H9 (cell line): ENCODE measurements at regions not wholly inside any gene's neighbourhood (a gene's known extent, or its start where the extent isn't known, plus 50 kb on each side); places are given as distances from the start of the nearest gene placed in this dataset.

ENCODE experiments used
- DNase-seq: peaks from one replicate; pipeline ENCODE4 v3.0.0-alpha.2; 2017
- H2AFZ ChIP-seq: one replicate; pipeline ENCODE4 v1.6.1; 2013; ENCODE audit warnings: mild to moderate bottlenecking, low read length, control low read depth, moderate library complexity
- H2AK5ac ChIP-seq: 2 replicates; pipeline ENCODE4 v1.6.1; 2013; ENCODE audit warnings: low read length, control low read depth, mixed read lengths; ENCODE audit not compliant: insufficient read length
- H2BK120ac ChIP-seq: one replicate; pipeline ENCODE4 v1.6.1; 2013; ENCODE audit warnings: low read depth, mild to moderate bottlenecking, low read length, control low read depth, inconsistent platforms; ENCODE audit not compliant: poor library complexity, severe bottlenecking
- H2BK12ac ChIP-seq: 2 replicates; pipeline ENCODE4 v1.6.1; 2013; ENCODE audit warnings: low read length, control low read depth, mixed read lengths, low read depth; ENCODE audit not compliant: insufficient read length
- H2BK15ac ChIP-seq: 2 replicates; pipeline ENCODE4 v1.6.1; 2013; ENCODE audit warnings: low read depth, low read length, control low read depth
- H2BK20ac ChIP-seq: one replicate; pipeline ENCODE4 v1.6.1; 2013; ENCODE audit warnings: low read depth, mild to moderate bottlenecking, low read length, control low read depth, inconsistent platforms; ENCODE audit not compliant: poor library complexity, severe bottlenecking
- H2BK5ac ChIP-seq: 2 replicates; pipeline ENCODE4 v1.6.1; 2013; ENCODE audit warnings: low read length, control low read depth, mixed read lengths; ENCODE audit not compliant: insufficient read length
- H3K14ac ChIP-seq: 2 replicates; pipeline ENCODE4 v1.6.1; 2013; ENCODE audit warnings: low read length, control low read depth; ENCODE audit not compliant: insufficient read depth
- H3K18ac ChIP-seq: 2 replicates; pipeline ENCODE4 v1.6.1; 2013; ENCODE audit warnings: low read depth, mild to moderate bottlenecking, mixed read lengths, low read length, control low read depth; ENCODE audit not compliant: insufficient read length
- H3K23ac ChIP-seq: 2 replicates; pipeline ENCODE4 v1.6.1; 2013; ENCODE audit warnings: low read length, control low read depth, mixed read lengths, low read depth; ENCODE audit not compliant: insufficient read length
- H3K23me2 ChIP-seq: 2 replicates; pipeline ENCODE4 v1.6.1; 2013; ENCODE audit warnings: low read depth, mild to moderate bottlenecking, mixed read lengths, low read length, control low read depth; ENCODE audit not compliant: insufficient read length, poor library complexity, severe bottlenecking
- H3K27ac ChIP-seq: 2 replicates; pipeline ENCODE4 v1.5.1; 2013; ENCODE audit warnings: low read length, control low read depth, mixed read lengths, low read depth; ENCODE audit not compliant: insufficient read length
- H3K27me3 ChIP-seq: 2 replicates; pipeline ENCODE4 v1.6.1; 2013; ENCODE audit warnings: low read length, control low read depth, inconsistent platforms; ENCODE audit not compliant: insufficient read depth
- H3K4ac ChIP-seq: 2 replicates; pipeline ENCODE4 v1.6.1; 2013; ENCODE audit warnings: low read depth, mild to moderate bottlenecking, control low read depth, inconsistent platforms, low read length, moderate library complexity
- H3K4me1 ChIP-seq: 2 replicates; pipeline ENCODE4 v1.6.1; 2013; ENCODE audit warnings: low read length, control low read depth, inconsistent platforms; ENCODE audit not compliant: insufficient read depth
- H3K4me2 ChIP-seq: 2 replicates; pipeline ENCODE4 v1.6.1; 2013; ENCODE audit warnings: low read length, control low read depth, mixed read lengths; ENCODE audit not compliant: insufficient read length, insufficient read depth
- H3K56ac ChIP-seq: 2 replicates; pipeline ENCODE4 v1.6.1; 2013; ENCODE audit warnings: low read depth, mild to moderate bottlenecking, mixed read lengths, low read length, control low read depth; ENCODE audit not compliant: insufficient read length
- H3K79me1 ChIP-seq: 2 replicates; pipeline ENCODE4 v1.6.1; 2013; ENCODE audit warnings: low read depth, mild to moderate bottlenecking, moderate library complexity, low read length, control low read depth, inconsistent platforms; ENCODE audit not compliant: insufficient read depth, poor library complexity, severe bottlenecking
- H3K79me2 ChIP-seq: 2 replicates; pipeline ENCODE4 v1.6.1; 2013; ENCODE audit warnings: low read length, control low read depth, inconsistent platforms; ENCODE audit not compliant: insufficient read depth
- H3K9ac ChIP-seq: 2 replicates; pipeline ENCODE4 v1.6.1; 2013; ENCODE audit warnings: low read length, control low read depth, mixed read lengths; ENCODE audit not compliant: insufficient read length; ENCODE audit errors: extremely low read depth
- H3K9me3 ChIP-seq: one replicate; pipeline ENCODE4 v1.6.1; 2013; ENCODE audit warnings: low read depth, low read length, inconsistent platforms; ENCODE audit not compliant: control insufficient read depth
- H3T11ph ChIP-seq: one replicate; pipeline ENCODE4 v1.6.1; 2013; ENCODE audit warnings: mild to moderate bottlenecking, low read length, control low read depth, inconsistent platforms
- H4K20me1 ChIP-seq: one replicate; pipeline ENCODE4 v1.6.1; 2013; ENCODE audit not compliant: control insufficient read depth, insufficient read length, insufficient read depth
- H4K5ac ChIP-seq: 2 replicates; pipeline ENCODE4 v1.6.1; 2013; ENCODE audit warnings: low read depth, mild to moderate bottlenecking, mixed read lengths, low read length, control low read depth; ENCODE audit not compliant: insufficient read length
- H4K8ac ChIP-seq: replicated peaks from 2 replicates; pipeline ENCODE4 v1.6.1; 2013; ENCODE audit warnings: low read length, control low read depth, mixed read lengths, low read depth; ENCODE audit not compliant: insufficient read length
- H4K91ac ChIP-seq: 2 replicates; pipeline ENCODE4 v1.6.1; 2013; ENCODE audit warnings: low read depth, mild to moderate bottlenecking, moderate library complexity, mixed read lengths, low read length, control low read depth; ENCODE audit not compliant: insufficient read length
- H3K27ac Mint-ChIP-seq, 3 experiments: 2 replicates in 2 of 3; 3 replicates in 1 of 3; pipeline ENCODE4 v1.8.0; 2020 to 2021; ENCODE audit warnings: mixed read lengths in 3 of 3, mild to moderate bottlenecking in 1 of 3, moderate library complexity in 1 of 3
- H3K27me3 Mint-ChIP-seq: 2 replicates; pipeline ENCODE4 v1.8.0; 2021; ENCODE audit warnings: low read depth, mild to moderate bottlenecking, moderate library complexity, mixed read lengths
- H3K36me3 Mint-ChIP-seq, 3 experiments: 2 replicates in 2 of 3; 3 replicates in 1 of 3; pipeline ENCODE4 v1.8.0; 2020 to 2021; ENCODE audit warnings: low read depth in 3 of 3, mixed read lengths in 3 of 3; ENCODE audit not compliant: insufficient read depth in 1 of 3
- H3K4me1 Mint-ChIP-seq, 2 experiments: 2 replicates each; pipeline ENCODE4 v1.8.0; 2020; ENCODE audit warnings: mixed read lengths in 2 of 2
- H3K4me3 Mint-ChIP-seq, 2 experiments: 2 replicates in 1 of 2; 3 replicates in 1 of 2; pipeline ENCODE4 v1.8.0; 2020 to 2021; ENCODE audit warnings: mild to moderate bottlenecking in 2 of 2, mixed read lengths in 2 of 2, moderate library complexity in 1 of 2
- H3K9me3 Mint-ChIP-seq, 2 experiments: 2 replicates in 1 of 2; 3 replicates in 1 of 2; pipeline ENCODE4 v1.8.0; 2020; ENCODE audit warnings: mild to moderate bottlenecking in 2 of 2, mixed read lengths in 2 of 2, moderate library complexity in 1 of 2
- WGBS: extraction: QIAGEN DNeasy Blood & Tissue Kit; methylation state at CpG from one replicate; pipeline ENCODE4 v1.1.7; 2013; ENCODE audit warnings: missing lambda C conversion rate, low lambda C conversion rate, mixed read lengths; ENCODE audit not compliant: insufficient read length; ENCODE audit errors: extremely low coverage; 5-methylcytosine and 5-hydroxymethylcytosine counted together
- TF ChIP-seq, protein P1 (sequence below): fragments of 200-600 bp; sonication (generic); conservative IDR thresholded peaks from 3 replicates; pipeline ENCODE4 v1.8.0; 2021; ENCODE audit warnings: antibody characterized with exemption, mild to moderate bottlenecking

DNA sequence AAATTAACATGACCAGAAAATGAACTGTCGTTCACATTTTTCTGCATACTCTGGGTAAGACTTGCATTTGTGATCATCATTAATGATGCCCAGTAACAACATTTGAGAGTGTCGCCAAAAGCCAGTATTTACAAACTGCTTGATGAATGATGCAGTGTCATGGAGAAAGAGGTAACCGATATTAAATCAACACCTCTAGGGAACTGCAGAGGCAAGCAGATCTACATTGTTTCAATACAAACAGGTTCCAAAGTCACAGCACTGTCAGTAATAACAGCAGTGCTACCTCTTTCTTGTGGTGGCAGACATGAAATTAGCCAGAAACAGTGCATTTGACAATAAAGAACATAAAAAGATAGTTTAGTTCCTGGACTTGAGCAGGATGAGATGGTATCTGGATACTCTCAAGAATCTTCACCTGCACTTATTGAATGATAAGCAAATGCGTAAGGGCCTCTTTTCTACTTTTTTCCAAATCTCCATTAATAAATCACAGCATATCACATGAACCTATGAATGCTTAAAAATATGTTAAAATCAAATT lies 456.6 kb downstream of the ARHGEF28 start:
- no peaks in the 10 kb centered on the region for H3K79me2 ChIP-seq
- H3K56ac ChIP-seq = no peak overlapping the region
- DNase-seq = no peak
- H2BK120ac ChIP-seq = no peak overlapping the region
- no peak overlapping the region for H4K91ac ChIP-seq
- no peaks in the 10 kb centered on the region for H3K27me3 Mint-ChIP-seq
- peaks cover 10 to 14% of the 10 kb centered on the region in 2 experiments for H3K4me1 Mint-ChIP-seq
- no peak overlapping the region for H3K4me3 Mint-ChIP-seq
- no CpG with 5 or more reads among the region's 4 CpGs for WGBS
- H3K23ac ChIP-seq = no peak overlapping the region
- H3K79me1 ChIP-seq = no peaks in the 10 kb centered on the region
- H2BK20ac ChIP-seq = no peak overlapping the region
- H2BK12ac ChIP-seq = no peak overlapping the region
- H3K27me3 ChIP-seq = no peaks in the 10 kb centered on the region
- no peaks in the 10 kb centered on the region; the same call in 1 of the 2 replicates for H3K4me1 ChIP-seq
- H4K5ac ChIP-seq = no peak overlapping the region
- H3T11ph ChIP-seq = no peak overlapping the region
- TF ChIP-seq, protein P1, sequence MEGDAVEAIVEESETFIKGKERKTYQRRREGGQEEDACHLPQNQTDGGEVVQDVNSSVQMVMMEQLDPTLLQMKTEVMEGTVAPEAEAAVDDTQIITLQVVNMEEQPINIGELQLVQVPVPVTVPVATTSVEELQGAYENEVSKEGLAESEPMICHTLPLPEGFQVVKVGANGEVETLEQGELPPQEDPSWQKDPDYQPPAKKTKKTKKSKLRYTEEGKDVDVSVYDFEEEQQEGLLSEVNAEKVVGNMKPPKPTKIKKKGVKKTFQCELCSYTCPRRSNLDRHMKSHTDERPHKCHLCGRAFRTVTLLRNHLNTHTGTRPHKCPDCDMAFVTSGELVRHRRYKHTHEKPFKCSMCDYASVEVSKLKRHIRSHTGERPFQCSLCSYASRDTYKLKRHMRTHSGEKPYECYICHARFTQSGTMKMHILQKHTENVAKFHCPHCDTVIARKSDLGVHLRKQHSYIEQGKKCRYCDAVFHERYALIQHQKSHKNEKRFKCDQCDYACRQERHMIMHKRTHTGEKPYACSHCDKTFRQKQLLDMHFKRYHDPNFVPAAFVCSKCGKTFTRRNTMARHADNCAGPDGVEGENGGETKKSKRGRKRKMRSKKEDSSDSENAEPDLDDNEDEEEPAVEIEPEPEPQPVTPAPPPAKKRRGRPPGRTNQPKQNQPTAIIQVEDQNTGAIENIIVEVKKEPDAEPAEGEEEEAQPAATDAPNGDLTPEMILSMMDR = no peak
- H2AFZ ChIP-seq = no peak overlapping the region
- H2BK15ac ChIP-seq = no peak overlapping the region
- H2AK5ac ChIP-seq = no peak overlapping the region
- no peak overlapping the region for H3K4ac ChIP-seq
- H4K20me1 ChIP-seq = no peaks in the 10 kb centered on the region
- no peak overlapping the region for H4K8ac ChIP-seq
- H2BK5ac ChIP-seq = no peak overlapping the region
- no peak overlapping the region for H3K18ac ChIP-seq
- H3K9me3 Mint-ChIP-seq = no peaks in the 10 kb centered on the region
- no peaks in the 10 kb centered on the region for H3K36me3 Mint-ChIP-seq
- H3K27ac ChIP-seq = no peak overlapping the region
- H3K9me3 ChIP-seq = no peaks in the 10 kb centered on the region
- no peak overlapping the region for H3K9ac ChIP-seq
- H3K23me2 ChIP-seq = no peaks in the 10 kb centered on the region
- no peak overlapping the region for H3K4me2 ChIP-seq
- no peak overlapping the region for H3K27ac Mint-ChIP-seq
- H3K14ac ChIP-seq = no peak overlapping the region
